EL (cell line): ENCODE measurements at regions not wholly inside any gene's neighbourhood (a gene's known extent, or its start where the extent isn't known, plus 50 kb on each side); places are given as distances from the start of the nearest gene placed in this dataset.
"Not testable (repeated sequence)": the region's sequence is repeated elsewhere in the genome, so short reads cannot be mapped to it uniquely, and the experiment has no call there.

ENCODE experiments used
- DNase-seq: peaks from one replicate; pipeline ENCODE4 v3.0.0-alpha.2; 2016

DNA sequence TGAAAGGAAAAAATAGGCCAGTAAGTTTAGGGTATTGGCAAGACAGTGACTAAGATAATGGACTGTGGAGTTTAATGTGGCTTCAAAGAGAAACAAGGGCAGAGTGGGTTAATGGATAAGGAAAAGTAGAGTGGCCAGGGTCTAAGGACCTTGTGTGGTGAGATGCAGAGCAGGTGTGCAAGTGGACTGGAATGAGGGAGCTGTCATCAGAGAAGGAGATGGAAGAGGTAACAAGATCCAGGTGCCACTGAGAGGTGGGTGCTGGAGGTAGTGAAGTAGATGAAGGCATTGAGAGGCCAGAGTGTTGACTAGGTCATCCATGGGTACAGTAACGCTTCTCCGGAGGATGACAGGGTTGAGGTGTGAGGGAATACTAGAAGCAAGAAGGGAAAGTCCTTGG lies 136.1 kb downstream of the QRSL1 start:
- DNase-seq: no peak

DNA sequence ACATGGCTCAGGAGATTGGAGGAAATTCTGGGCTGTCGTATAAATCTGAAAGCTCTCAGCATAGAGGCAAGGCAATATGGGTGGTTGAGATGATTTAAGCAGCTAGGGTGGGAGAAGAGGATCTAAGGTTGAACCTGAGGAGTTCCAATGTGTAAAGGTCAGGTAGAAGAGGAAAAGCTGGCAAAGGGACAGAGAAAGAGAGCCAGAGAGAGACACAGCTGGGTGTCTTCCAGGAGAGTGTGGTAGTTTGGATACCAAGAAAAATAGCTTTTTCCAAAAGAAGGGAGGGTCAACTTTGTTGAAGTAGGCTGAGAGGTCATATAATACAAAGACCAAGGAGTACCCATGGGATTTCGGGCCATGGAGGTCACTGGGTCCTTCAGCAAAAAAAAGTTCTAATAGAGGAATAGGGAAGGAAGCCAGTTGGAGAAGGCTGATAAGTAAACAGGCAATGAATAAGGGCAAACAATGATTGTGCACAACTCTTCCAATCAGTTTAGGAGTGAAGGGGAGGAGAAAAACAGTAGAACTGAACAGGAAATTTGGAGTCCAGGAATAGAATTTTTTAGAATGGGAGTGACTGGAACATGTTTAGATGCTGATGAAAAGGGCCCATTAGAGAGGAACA lies 135.1 kb downstream of the QRSL1 start:
- no peak for DNase-seq

DNA sequence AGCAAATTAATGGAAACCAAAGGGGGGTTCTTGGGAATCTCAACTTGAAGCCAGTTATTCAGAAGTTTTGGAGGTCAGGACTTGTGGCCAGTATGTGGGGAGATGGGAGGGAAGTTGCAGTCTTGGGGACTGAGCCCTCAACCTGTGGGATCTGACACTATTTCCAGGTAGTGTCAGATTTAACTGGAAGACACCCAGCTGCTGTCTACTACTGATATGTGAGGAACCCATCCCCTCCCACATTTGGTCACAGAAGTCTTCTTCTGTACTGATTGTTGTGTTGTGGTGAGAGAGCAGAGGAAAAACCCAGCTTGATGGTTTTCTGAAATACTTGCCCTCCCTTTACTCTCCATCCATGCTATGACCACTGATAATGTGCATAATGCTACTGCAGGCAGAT lies 134.0 kb downstream of the QRSL1 start:
- no peak for DNase-seq

DNA sequence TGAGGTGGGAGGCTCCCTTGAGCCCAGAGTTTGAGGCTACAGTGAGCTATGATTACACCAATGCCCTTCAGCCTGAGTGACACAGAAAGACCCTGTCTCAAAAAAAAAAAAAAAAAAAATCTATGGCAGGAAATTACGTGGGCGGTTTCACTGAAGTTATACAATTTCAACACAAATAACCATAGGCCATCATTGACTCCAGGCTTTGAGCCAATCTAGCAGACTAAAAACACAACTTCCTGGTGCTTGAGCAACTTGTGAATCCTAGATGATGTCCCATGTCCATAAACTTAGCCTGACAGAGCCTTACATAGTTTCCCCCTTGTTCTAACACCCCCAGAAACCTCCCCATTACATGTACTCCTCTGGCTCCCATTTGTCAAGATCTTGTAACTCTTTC lies 131.8 kb downstream of the QRSL1 start:
- DNase-seq: no peak

DNA sequence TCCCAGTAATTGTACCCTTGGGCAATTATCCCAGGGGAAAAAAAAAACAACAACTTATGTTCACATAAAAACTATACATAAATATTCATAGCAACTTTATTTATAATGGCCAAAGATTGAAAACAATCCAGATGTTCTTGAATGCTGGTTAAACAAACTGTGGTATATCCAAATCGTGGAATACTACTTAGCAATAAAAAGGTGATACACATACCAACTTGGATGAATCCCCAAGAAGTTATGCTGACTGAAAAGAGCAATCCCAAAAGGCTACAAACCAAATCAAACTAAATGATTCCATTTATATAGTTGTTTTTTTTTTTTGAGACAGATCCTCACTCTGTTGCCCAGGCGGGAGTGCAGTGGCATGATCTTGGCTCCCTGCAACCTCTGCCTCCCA lies 129.7 kb downstream of the QRSL1 start:
- no peak for DNase-seq

DNA sequence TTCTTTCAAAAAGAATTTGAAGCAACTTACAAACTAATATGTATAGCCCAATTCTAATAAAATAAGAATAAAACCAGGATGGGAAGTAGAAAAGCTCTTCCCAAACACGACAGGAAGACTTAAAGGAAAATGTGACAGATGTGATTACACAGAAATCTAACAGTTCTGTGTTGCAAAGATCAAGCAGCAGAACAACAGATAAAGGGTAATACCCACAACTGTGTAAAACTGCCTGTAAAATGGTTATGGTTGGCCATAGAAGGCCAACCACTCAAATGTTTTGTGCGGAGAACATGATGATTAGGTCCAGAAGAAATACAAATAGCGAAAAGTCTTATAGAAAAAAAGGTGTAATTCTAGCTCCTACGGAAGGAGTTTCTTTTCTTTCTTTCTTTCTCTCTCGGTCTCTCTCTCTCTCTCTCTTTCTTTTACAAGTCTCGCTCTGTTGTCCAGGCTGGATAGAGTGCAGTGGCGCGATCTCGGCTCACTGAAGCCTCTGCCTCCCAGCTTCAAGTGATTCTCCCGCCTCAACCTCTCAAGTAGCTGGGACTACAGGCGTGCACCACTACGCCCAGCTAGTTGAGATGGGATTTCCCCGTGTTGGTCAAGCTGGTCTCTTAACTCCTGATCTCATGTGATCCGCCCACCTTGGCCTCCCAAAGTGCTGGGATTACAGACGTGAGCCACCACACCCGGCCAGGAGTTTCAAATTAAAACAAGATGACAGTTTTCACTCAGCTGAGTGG lies 128.5 kb downstream of the QRSL1 start:
- DNase-seq: no peak

DNA sequence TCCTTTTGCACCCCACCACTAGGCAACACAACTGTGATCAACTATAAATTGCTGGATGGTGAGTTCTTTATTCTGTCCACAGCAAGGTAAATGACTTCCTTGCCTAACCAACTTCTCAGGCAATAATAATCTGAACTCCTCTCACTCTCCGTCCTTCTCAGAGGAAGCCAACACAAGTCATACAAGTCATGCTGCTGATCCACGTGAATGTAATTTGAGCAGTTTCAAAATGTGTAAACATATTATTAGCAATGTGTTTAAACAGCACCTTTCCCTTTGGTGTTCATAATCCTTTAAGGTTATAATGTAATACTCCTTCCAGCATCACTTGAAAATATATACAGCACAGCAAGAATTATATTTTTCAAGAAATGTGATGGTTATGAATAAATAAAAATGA lies 127.9 kb downstream of the QRSL1 start:
- DNase-seq: no peak

DNA sequence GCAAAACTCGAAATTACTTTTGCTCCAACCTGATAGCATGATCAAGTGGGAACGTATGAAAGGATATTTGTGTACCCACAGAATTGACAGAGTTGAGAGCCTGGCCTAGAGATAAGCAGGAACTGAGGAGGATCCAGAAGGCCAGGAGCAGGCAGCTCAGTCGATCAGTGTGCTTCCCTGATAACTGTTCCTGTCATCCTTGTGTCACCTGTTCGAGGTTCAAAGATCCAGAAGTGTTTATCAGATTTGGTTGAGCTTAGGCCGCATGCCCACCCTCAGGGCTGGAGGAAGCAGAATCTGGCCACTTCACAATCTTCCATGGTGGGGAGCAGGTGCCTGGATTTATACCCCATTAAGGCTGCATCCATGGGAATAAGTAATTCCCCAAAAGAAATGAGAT lies 124.8 kb downstream of the QRSL1 start:
- DNase-seq: no peak

DNA sequence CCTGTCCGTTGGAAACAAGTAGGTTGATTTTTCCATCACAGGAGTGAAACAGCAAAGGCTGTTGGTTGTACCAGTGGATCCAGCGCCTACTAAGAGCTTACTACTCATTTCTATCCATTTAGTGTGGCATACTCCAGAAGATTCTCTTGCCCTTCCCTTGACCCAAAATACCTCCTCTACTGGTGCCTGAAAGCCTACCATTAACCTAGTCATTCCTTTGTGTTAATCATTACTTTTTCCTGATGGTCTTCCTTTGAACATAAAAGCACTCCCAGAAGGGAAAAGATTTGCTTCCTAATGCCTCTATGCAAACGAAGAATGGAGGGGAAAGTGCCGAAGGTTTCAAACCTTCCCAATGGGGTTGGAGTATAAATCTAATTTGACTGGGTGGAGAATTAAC lies 123.3 kb downstream of the QRSL1 start:
- DNase-seq: no peak

DNA sequence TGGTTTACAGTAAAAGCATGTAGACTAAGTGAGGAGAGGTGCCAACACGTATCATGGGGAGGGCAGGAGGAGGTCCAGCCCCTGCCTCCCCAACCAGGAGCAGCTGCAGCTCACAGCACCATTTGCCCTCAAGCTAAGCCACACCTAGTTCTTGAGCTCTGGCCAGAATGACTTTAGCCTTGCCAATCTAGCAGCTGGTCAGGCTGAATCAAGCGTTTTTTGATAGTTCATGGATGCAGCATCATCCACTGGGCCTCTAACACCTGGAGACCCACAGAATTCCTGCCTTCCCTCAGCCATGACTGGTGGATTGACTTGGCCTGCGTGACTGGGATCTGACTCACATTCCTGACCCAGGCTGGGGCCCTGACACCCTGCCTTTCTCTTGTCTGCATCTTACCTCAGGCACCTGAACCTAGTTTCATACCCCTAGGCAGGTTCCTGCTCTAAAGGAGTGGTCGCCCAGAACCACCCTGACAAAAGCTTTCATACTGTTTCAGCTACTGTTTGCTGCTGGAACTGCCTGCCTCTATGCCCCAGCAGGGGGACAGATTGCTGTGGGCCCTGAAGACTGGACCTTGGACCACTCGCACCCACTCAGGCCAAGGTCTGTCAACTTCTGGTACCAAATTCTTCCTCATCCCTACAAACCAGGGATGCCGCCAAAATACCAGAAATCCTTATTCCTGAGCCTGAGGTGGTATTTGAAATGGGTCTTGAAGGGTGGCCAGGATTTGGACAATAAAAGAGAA lies 122.3 kb downstream of the QRSL1 start:
- peak; percentile 42 for DNase-seq

DNA sequence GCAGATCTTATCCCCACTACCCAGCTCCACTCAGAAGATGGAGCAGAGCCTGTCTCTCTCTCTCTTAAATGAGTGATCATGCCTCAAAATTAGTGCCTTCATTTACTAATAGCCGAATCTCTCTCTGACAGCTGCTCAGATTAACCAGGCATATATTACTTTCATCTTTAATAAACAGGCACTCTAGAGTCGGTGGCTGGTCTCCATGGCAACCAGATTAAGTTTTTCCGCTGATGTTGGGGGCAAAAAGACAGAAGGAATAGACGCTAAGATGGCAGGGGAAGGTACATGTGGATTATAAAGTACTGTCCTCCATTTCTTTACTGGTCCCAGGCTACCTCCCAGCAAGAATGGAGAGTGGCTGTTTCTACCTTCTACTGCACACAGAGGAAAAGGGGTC lies 121.6 kb downstream of the QRSL1 start:
- no peak for DNase-seq

DNA sequence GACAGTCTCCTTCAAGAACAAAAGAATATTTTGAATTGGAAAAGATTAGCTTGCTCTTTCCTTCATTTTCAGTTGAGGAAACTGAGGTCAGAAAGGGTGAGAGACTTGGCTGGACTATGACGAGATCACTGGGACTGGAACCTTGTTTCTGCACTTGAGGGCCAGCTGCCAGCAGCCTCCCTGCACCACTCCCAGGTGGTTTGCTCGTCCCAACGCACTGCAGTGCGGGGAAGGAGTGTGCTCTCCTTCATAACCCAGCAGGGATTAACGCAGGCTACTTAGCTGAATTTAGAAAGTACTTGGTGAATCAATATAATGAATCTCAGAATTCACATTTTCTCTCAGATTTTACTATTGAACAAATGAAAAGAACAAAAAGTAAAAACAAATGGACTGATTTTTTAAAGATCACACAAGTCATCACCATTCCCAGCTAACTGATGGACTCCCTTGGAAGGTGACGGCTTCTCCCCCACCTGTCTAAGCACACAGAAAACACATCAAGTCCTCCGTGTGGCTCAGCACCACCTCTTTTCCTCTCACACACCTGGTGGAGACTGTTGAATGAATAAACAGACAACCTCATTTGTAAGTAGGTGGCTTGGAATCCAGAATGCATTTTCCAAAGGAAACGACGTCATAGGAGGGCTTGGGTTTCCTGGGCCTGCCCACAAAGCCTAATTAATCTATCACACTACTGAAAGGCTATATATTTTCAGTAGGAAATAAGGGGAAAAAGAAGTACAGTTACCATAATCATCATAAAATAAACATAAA lies 121.0 kb downstream of the QRSL1 start:
- DNase-seq: no peak

DNA sequence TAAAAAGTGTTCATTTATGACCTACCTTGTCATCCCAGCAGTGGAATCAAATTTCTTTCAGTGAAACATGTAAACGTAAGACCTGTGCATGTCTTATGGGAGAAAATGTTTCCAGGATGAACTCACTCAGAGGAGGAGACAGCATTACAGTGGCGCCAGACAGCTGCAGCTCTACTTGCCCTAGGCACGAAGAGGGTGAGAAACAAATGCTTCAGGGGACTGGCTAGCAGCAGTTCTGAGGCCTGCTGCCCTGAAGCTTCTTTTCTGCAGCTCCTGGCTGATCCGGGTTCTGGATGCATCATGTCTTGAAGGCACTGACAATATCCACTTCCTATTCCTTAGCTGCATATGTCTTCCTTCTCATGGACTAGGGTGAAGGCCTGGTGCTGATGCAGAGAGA lies 120.2 kb downstream of the QRSL1 start:
- peak; percentile 62 for DNase-seq

DNA sequence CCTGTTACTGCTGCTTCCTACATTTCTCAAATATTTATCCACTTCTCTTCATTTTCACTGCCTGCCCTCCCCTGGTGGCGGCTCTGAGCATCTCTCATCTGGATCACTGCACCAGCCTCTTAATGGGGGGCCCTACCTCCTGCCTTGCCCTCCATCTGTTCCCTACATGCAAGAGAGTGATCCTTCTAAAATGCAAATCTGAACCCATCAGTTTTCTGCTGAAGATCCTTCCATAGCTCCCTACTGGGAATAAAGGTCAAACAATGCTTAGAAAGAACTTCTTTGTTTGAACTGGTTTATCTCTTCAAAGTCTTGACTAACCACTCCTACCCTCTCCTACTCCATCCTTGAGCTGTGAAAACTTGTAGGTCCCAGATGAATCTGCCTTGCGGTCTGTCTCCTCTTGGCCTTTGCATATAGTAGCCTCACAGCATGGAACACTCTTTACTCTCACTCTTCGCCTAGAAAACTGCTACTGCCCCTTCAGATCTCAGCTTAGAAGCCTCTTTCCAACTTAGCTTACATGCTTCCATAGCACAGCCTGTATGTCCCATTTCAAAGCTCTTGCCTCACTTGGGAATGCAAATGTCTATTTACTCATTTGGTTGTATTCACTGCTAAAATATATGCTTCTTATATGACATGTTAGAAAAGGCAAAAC lies 119.3 kb downstream of the QRSL1 start:
- DNase-seq: no peak

DNA sequence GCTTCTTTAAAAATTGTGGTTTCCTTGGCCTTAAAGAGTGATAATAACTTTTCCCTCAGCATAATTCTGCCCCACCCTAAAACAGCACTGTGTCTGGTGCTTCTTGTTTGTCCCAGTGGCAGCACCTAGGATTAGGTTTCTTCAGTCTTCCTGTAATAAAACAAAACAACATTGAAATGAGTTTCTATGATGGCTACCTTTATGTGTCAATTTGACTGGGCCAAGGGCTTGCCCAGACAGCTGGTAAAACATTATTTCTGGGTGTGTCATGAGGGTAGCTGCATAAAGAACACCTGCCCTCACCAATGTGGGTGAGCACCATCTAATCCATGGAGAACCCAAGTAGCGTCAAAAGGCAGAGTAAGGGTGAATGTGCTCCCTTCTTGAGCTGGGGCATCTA lies 117.8 kb downstream of the QRSL1 start:
- no peak for DNase-seq

DNA sequence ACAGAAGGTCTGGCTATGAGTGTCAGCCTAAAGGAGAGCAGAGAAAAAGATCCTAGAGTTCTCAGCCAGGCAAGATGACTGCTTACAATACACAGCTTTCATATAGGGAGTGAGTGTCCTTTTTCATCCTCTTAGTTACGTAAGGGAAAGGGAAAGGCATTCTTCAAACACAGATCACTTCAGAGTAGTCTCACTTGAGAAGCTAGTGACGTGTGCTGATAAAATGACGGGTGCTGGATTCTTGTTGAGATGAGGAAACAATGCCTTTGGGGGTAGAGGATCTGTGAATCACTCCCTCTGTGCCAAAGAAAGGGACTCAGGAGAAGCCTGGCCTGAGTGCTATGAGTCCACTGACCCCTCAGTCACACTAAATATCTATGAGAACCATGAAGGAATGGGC lies 117.3 kb downstream of the QRSL1 start:
- DNase-seq: peak; percentile 95

DNA sequence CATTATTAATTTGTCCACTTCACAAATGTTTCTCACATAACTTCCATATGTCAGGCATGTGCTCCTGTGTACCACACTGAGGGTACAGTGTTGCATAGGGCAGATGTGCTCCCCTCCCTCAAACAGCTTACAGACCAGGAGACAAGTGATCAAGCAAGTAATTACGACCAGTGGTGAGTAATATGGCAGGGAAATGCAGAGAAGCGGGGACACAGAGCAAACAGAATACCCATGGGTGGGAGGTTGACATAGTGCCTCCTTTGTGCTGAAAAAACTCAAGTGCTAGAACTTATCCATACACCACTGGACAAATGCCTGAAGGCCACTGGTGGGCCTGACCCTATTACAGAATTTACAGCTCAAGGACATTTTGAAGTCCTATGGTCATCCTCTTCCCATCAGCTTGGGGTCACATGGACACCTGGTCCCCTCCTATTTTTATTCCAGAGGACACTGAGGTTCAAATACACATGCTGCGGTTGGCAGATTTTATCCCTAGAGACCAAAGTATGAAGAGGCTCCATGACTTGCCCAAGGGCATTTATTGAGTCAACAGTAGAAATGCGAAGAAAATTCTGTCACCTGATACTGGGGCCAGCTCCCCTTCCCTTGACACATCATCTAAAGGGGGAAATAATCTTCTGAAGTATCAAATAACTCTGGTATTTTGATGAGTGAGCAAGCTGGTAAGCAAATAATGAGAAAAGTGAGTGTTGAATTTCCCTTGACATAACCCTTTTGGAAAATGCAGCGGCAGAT lies 116.6 kb downstream of the QRSL1 start:
- DNase-seq: peak; percentile 76

DNA sequence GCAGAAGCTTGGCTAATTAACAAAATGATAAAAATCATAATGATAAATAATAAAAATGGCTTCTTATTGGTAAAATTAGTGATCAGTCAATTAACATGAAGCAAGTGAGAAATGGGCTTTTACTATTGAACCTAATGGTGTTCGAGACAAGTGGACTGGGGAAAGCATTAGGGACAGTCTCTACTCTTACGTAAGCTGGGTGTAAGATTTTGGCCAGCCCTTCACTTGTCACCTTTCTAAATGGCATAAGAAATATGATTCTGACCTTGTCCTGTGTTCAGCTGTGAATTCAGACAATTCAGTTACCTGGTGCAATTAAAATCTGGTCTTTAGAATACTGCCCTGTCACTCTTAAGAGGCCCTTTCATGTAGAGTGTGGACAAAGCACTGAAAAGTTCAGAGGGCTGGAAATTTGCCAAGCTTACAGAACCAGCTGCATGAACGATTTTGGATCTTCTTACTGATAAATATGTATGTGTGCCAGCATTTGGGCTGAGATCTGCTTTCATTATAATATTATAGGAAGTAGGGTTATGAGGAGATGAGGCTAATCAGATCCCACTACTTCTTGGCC lies 115.9 kb downstream of the QRSL1 start:
- no peak for DNase-seq

DNA sequence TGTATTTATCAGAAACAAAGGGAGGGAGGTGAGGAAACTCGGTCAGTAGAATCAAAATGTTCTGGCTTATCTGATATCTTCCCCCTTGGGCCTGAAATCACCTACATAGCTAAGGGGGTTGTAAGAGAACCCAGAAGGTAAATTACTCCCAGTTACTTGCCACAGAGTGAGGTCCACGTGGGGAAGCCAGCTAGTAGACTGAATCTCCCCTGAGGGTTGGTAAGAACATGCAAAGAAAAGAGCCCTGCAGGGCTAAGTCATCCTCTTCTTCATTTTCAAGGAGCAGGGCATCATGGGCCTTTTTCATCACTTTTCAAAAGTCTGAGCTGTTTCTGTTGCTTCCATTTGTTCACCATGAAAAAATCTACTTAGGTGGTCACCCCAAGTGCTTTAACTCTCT lies 115.4 kb downstream of the QRSL1 start:
- DNase-seq: no peak

DNA sequence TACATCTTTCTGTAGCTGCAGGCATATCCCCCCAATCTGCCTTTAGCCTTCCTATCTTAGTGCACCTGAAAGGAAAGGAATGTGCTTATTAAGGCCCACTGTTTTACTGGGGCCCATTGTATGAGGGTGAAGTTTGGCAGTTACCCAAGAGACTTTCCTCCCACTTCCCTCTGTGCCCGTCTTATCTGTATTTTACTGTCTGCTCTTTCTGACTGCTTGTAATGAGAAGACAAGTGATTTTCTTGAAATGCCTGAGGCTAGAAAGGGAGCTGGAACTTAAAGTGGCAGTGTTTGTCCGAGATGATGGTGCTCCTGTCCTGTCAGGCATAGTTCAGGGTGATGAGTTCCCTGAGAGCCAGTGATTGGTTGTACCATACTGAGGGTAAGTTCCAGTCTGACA lies 114.7 kb downstream of the QRSL1 start:
- not testable (repeated sequence) for DNase-seq

DNA sequence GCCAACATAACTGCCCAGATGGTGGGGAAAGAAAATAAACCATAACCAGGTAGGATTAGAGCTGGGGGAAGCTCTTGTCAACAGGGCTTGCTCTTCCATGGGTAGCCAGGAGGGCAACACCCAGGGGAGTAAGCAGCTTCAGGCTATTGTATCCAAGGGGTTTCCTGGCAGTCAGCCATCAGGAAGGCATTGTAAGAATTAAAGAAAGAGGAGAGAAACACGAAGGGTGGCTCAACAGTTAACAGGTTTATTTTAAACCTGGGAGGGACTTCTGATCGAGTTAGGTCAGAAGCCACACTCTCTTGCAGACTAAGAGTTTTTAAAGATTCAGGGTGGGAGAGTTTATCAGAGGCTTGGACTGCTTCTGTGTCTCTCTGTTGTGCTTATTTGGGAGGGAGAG lies 114.2 kb downstream of the QRSL1 start:
- DNase-seq: no peak

DNA sequence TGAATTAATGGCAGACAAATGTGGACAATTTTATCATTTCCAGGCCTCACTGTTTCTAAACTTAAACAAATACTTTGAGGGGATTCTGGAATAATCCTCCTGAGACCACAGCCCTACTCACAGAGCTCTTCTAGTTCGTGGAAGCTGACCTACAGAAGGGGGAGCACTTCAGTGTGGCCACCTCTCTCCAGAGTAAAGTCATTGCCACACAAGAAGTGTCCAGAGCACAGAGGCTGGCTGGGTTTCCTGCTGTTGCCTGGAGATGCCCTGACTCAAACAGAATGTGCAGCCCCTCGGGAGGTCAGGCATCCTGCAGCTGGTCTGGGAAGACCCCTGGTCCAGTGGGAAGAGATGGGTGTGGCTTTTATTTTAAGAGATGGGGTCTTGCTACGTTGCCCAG lies 110.9 kb downstream of the QRSL1 start:
- no peak for DNase-seq
